Fibroblast of lung (primary cell): ENCODE measurements at regions not wholly inside any gene's neighbourhood (a gene's known extent, or its start where the extent isn't known, plus 50 kb on each side); places are given as distances from the start of the nearest gene placed in this dataset.

ENCODE experiments used
- EZH2 ChIP-seq: IDR thresholded peaks from 2 replicates; pipeline ENCODE4 v1.5.1; 2012; ENCODE audit warnings: low read length, control low read depth, mild to moderate bottlenecking; ENCODE audit errors: missing control alignments
- TF ChIP-seq, protein P1 (sequence below), 2 donors: IDR thresholded peaks in 1 of 2; conservative IDR thresholded peaks in 1 of 2; 1 replicate in 1 of 2; 2 replicates in 1 of 2; pipeline ENCODE4 v1.5.1; 2011 to 2012; ENCODE audit warnings: low read length in 2 of 2, control low read depth in 1 of 2, inconsistent platforms in 1 of 2, low read depth in 1 of 2, mild to moderate bottlenecking in 1 of 2

DNA sequence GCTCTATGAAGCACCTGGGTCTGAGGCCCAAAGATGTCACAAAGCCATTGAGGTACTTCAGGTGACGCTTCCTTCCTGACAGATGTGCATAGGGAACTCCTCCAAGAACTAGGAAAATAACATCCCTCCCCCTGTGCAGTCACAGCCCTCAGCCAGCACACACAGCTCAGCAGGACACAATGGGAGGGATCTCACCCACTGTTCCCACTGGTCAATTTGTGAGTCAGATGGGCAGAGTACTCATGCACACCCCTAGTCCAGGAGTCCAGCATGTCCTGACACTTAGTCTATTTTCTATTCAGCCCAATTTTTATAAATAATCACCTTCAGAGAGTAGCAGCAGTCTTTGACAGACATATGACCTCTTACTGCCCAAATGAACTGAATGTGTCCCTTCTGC, 60.7 kb upstream of the PFKP start:
- TF ChIP-seq, protein P1, sequence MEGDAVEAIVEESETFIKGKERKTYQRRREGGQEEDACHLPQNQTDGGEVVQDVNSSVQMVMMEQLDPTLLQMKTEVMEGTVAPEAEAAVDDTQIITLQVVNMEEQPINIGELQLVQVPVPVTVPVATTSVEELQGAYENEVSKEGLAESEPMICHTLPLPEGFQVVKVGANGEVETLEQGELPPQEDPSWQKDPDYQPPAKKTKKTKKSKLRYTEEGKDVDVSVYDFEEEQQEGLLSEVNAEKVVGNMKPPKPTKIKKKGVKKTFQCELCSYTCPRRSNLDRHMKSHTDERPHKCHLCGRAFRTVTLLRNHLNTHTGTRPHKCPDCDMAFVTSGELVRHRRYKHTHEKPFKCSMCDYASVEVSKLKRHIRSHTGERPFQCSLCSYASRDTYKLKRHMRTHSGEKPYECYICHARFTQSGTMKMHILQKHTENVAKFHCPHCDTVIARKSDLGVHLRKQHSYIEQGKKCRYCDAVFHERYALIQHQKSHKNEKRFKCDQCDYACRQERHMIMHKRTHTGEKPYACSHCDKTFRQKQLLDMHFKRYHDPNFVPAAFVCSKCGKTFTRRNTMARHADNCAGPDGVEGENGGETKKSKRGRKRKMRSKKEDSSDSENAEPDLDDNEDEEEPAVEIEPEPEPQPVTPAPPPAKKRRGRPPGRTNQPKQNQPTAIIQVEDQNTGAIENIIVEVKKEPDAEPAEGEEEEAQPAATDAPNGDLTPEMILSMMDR (conservative IDR thresholded peaks at IDR 0.05 in 1 of 2, IDR thresholded peaks at IDR 0.05 in 1 of 2; ENCODE audit: low read depth in 1 of 2, low read length in 2 of 2) = no peak
- no peak for TF ChIP-seq EZH2
